Transverse colon (tissue), 4 donors: ENCODE measurements at regions not wholly inside any gene's neighbourhood (a gene's known extent, or its start where the extent isn't known, plus 50 kb on each side); places are given as distances from the start of the nearest gene placed in this dataset.
A peak's percentile ranks its signal among the peaks of the same experiment; 100 is the strongest.

Source experiments
- DNase-seq: peaks from one replicate; pipeline ENCODE4 v3.0.0-alpha.2; 2019
- H3K27ac ChIP-seq, 4 donors: fragments of 200-600 bp; sonication (generic); 2 replicates each; pipeline ENCODE4 v1.5.1; 2016 to 2018; ENCODE audit warnings: inconsistent platforms in 4 of 4
- H3K27me3 ChIP-seq: fragments of 200-600 bp; sonication (generic); 2 replicates; pipeline ENCODE4 v1.5.1; 2017; ENCODE audit warnings: inconsistent platforms
- H3K36me3 ChIP-seq, 4 donors: fragments of 200-600 bp; sonication (generic); 2 replicates each; pipeline ENCODE4 v1.5.1; 2017 to 2019; ENCODE audit warnings: inconsistent platforms in 4 of 4
- H3K4me1 ChIP-seq, 4 donors: fragments of 200-600 bp; sonication (generic); 2 replicates each; pipeline ENCODE4 v1.5.1; 2017 to 2020; ENCODE audit warnings: inconsistent platforms in 4 of 4
- H3K4me3 ChIP-seq, 4 donors: fragments of 200-600 bp; sonication (generic); 1 replicate in 1 of 4; 2 replicates in 3 of 4; pipeline versions ENCODE4 v1.5.1 to v1.6.1; 2017 to 2019; ENCODE audit warnings: inconsistent platforms in 4 of 4
- H3K9me3 ChIP-seq, 2 donors: fragments of 200-600 bp; sonication (generic); 2 replicates each; pipeline ENCODE4 v1.5.1; 2017 to 2019; ENCODE audit warnings: inconsistent platforms in 2 of 2
- EP300 ChIP-seq: sonication (generic); formaldehyde crosslinking; IDR thresholded peaks from one replicate; pipeline ENCODE4 v1.6.1; 2017; ENCODE audit warnings: antibody characterized with exemption, low read depth
- POLR2A ChIP-seq: fragments of 450-650 bp; IDR thresholded peaks from one replicate; pipeline ENCODE4 v1.6.1; 2016; ENCODE audit warnings: antibody characterized with exemption, mild to moderate bottlenecking, moderate library complexity
- POLR2AphosphoS5 ChIP-seq, 3 donors: sonication (generic); formaldehyde crosslinking; IDR thresholded peaks; one replicate each; pipeline ENCODE4 v1.6.1; 2016; ENCODE audit warnings: antibody characterized with exemption in 3 of 3
- WGBS, 2 donors: methylation state at CpG; one replicate each; pipeline ENCODE4 v1.1.5; 2018; ENCODE audit warnings: low coverage in 1 of 2; 5-methylcytosine and 5-hydroxymethylcytosine counted together
- in situ Hi-C, 4 donors: fragments of 200-750 bp; cut with MboI; loops; one replicate each; pipeline versions ENCODE4 v1.15.0 to v1.15.1; 2017; ENCODE audit warnings: low sequenced_read_pairs in 3 of 4, low pct_ligation_motif_present in 1 of 4, low pct_unique_long_range_greater_than_20kb in 1 of 4
- intact Hi-C: fragments of 100-400 bp; cut with DNase I; formaldehyde crosslinking; loops from one replicate; pipeline ENCODE4 v1.15.1; 2023; ENCODE audit warnings: low total_unique reads
- TF ChIP-seq, protein P1 (sequence below), 5 experiments: fragments of 200-600 bp in 3 of 5; fragments of 450-650 bp in 2 of 5; sonication (generic) in 3 of 5; IDR thresholded peaks; 1 replicate in 2 of 5; 2 replicates in 3 of 5; pipeline ENCODE4 v1.5.1; 2016 to 2017; ENCODE audit warnings: antibody characterized with exemption in 5 of 5, inconsistent platforms in 3 of 5, mild to moderate bottlenecking in 2 of 5, moderate library complexity in 1 of 5

- intact Hi-C loops, result no loop called here
- in situ Hi-C loops, result no loop called here
- Histone ChIP-seq H3K4me1 (no peaks in the 10 kb centered on the region), H3K27me3 (no peaks in the 10 kb centered on the region), H3K4me3 (no peak overlapping the region), H3K36me3 (no peaks in the 10 kb centered on the region), H3K27ac (no peak overlapping the region), H3K9me3 (no peaks in the 10 kb centered on the region)
- DNase-seq, result no peak
- no peak for TF ChIP-seq POLR2A
- TF ChIP-seq POLR2AphosphoS5 (IDR thresholded peaks at IDR 0.05), result no peak
- TF ChIP-seq EP300, result no peak
- TF ChIP-seq, protein P1, sequence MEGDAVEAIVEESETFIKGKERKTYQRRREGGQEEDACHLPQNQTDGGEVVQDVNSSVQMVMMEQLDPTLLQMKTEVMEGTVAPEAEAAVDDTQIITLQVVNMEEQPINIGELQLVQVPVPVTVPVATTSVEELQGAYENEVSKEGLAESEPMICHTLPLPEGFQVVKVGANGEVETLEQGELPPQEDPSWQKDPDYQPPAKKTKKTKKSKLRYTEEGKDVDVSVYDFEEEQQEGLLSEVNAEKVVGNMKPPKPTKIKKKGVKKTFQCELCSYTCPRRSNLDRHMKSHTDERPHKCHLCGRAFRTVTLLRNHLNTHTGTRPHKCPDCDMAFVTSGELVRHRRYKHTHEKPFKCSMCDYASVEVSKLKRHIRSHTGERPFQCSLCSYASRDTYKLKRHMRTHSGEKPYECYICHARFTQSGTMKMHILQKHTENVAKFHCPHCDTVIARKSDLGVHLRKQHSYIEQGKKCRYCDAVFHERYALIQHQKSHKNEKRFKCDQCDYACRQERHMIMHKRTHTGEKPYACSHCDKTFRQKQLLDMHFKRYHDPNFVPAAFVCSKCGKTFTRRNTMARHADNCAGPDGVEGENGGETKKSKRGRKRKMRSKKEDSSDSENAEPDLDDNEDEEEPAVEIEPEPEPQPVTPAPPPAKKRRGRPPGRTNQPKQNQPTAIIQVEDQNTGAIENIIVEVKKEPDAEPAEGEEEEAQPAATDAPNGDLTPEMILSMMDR (IDR thresholded peaks at IDR 0.05), result no peak
- WGBS, 2 donors, result 86 to 100% methylated on average over 2 of the region's 2 CpGs
Measured at GRCh38 chr21:16530656-16531055, 800.9 kb downstream of the USP25 start.

GRCh38 chr21:16532840-16533239, 803.1 kb downstream of the USP25 start:
- no peaks in the 10 kb centered on the region for H3K9me3 ChIP-seq
- no peak for DNase-seq
- H3K27me3 ChIP-seq, result no peaks in the 10 kb centered on the region
- 65 to 68% methylated on average over 4 of the region's 4 CpGs for WGBS, 2 donors
- in situ Hi-C loops, result no loop called here
- TF ChIP-seq POLR2AphosphoS5 (IDR thresholded peaks at IDR 0.05) (no peak), EP300 (no peak), POLR2A (no peak)
- TF ChIP-seq, protein P1 (IDR thresholded peaks at IDR 0.05), result no peak
- no peak overlapping the region for H3K4me3 ChIP-seq
- H3K27ac ChIP-seq, result peak overlapping the region in 3 of 4 donors; percentile 54 to 83 (median 75)
- H3K4me1 ChIP-seq, result no peaks in the 10 kb centered on the region
- intact Hi-C loops, result no loop called here
- H3K36me3 ChIP-seq, result no peaks in the 10 kb centered on the region

- H3K27me3 ChIP-seq, result no peaks in the 10 kb centered on the region
- peak overlapping the region in 2 of 4 donors; percentile 15 to 29 for H3K4me3 ChIP-seq
- H3K27ac ChIP-seq, result peak overlapping the region; percentile 54 to 83 (median 66)
- intact Hi-C loops, result no loop called here
- no peaks in the 10 kb centered on the region for H3K36me3 ChIP-seq
- no peaks in the 10 kb centered on the region for H3K9me3 ChIP-seq
- TF ChIP-seq POLR2AphosphoS5 (IDR thresholded peaks at IDR 0.05) (no peak), EP300 (no peak), POLR2A (no peak)
- TF ChIP-seq, protein P1 (IDR thresholded peaks at IDR 0.05), result no peak
- DNase-seq, result no peak
- in situ Hi-C loops, result no loop called here
- no peaks in the 10 kb centered on the region for H3K4me1 ChIP-seq
- WGBS, 2 donors, result 56 to 67% methylated on average over 9 of the region's 9 CpGs
Measured at GRCh38 chr21:16533692-16534407, 804.1 kb downstream of the USP25 start.

GRCh38 chr21:16534408-16535101, 804.8 kb downstream of the USP25 start:
- Histone ChIP-seq H3K27ac (peak overlapping the region; percentile 54 to 83 (median 66)), H3K9me3 (no peaks in the 10 kb centered on the region), H3K4me3 (peak overlapping the region in 2 of 4 donors; percentile 15 to 29), H3K4me1 (no peaks in the 10 kb centered on the region), H3K36me3 (no peaks in the 10 kb centered on the region), H3K27me3 (no peaks in the 10 kb centered on the region)
- in situ Hi-C loops, result no loop called here
- WGBS, 2 donors, result 44 to 56% methylated on average over 6 to 11 of the region's 11 CpGs
- intact Hi-C loops, result no loop called here
- TF ChIP-seq POLR2AphosphoS5 (IDR thresholded peaks at IDR 0.05) (peak in 1 of 3 donors; percentile 12), POLR2A (no peak)
- peak; percentile 16 for DNase-seq
